HG03139 (cell line): ENCODE measurements at regions not wholly inside any gene's neighbourhood (a gene's known extent, or its start where the extent isn't known, plus 50 kb on each side); places are given as distances from the start of the nearest gene placed in this dataset.

Experiments
- ATAC-seq: cut with Tn5 transposase; IDR thresholded peaks from one replicate; pipeline ENCODE4 v1.9.1; 2021; ENCODE audit not compliant: unreplicated experiment

- no peak for ATAC-seq
Measured at GRCh38 chr6:62672989-62673388, 387.0 kb upstream of the KHDRBS2 start.

GRCh38 chr6:62670490-62671223 lies 384.6 kb upstream of the KHDRBS2 start:
- no peak for ATAC-seq

- ATAC-seq = no peak
Measured at GRCh38 chr6:62669831-62670230, 383.8 kb upstream of the KHDRBS2 start.

GRCh38 chr6:62652692-62653328 lies 366.8 kb upstream of the KHDRBS2 start:
- no peak for ATAC-seq

- no peak for ATAC-seq
Measured at GRCh38 chr6:62645274-62645673, 359.2 kb upstream of the KHDRBS2 start.

GRCh38 chr6:62640749-62641148 lies 354.7 kb upstream of the KHDRBS2 start:
- ATAC-seq = no peak

GRCh38 chr6:62626661-62627060 lies 340.6 kb upstream of the KHDRBS2 start:
- ATAC-seq = no peak

GRCh38 chr6:62623846-62624532 lies 338.0 kb upstream of the KHDRBS2 start:
- no peak for ATAC-seq

- ATAC-seq = no peak
Measured at GRCh38 chr6:62615366-62616015, 329.5 kb upstream of the KHDRBS2 start.

GRCh38 chr6:62614442-62614841 lies 328.4 kb upstream of the KHDRBS2 start:
- no peak for ATAC-seq

- no peak for ATAC-seq
Measured at GRCh38 chr6:62613928-62614327, 327.9 kb upstream of the KHDRBS2 start.

- ATAC-seq = no peak
Measured at GRCh38 chr6:62612471-62612870, 326.4 kb upstream of the KHDRBS2 start.

GRCh38 chr6:62570372-62570771 lies 284.3 kb upstream of the KHDRBS2 start:
- no peak for ATAC-seq

GRCh38 chr6:62541502-62541901 lies 255.5 kb upstream of the KHDRBS2 start:
- ATAC-seq = no peak

- no peak for ATAC-seq
Measured at GRCh38 chr6:62530985-62531384, 245.0 kb upstream of the KHDRBS2 start.

- no peak for ATAC-seq
Measured at GRCh38 chr6:62528894-62529526, 243.0 kb upstream of the KHDRBS2 start.

GRCh38 chr6:62523630-62524029 lies 237.6 kb upstream of the KHDRBS2 start:
- ATAC-seq = no peak

- no peak for ATAC-seq
Measured at GRCh38 chr6:62519574-62519973, 233.5 kb upstream of the KHDRBS2 start.

GRCh38 chr6:62516291-62517141 lies 230.5 kb upstream of the KHDRBS2 start:
- no peak for ATAC-seq

GRCh38 chr6:62492192-62492822 lies 206.3 kb upstream of the KHDRBS2 start:
- ATAC-seq = no peak
